GM12891 (cell line): ENCODE measurements at regions not wholly inside any gene's neighbourhood (a gene's known extent, or its start where the extent isn't known, plus 50 kb on each side); places are given as distances from the start of the nearest gene placed in this dataset.

Source experiments
- POLR2A ChIP-seq: IDR thresholded peaks from 2 replicates; pipeline ENCODE4 v1.6.1; 2011; ENCODE audit warnings: low read depth, low read length, control low read depth
- POLR2AphosphoS5 ChIP-seq: IDR thresholded peaks from 2 replicates; pipeline ENCODE4 v1.6.1; 2011; ENCODE audit warnings: low read depth, low read length, control low read depth
- SPI1 ChIP-seq: IDR thresholded peaks from 2 replicates; pipeline ENCODE4 v1.6.1; 2011; ENCODE audit warnings: low read depth, low read length, control low read depth
- TAF1 ChIP-seq: IDR thresholded peaks from 2 replicates; pipeline ENCODE4 v1.6.1; 2011; ENCODE audit warnings: low read depth, low read length, control low read depth

- TF ChIP-seq POLR2A (no peak), POLR2AphosphoS5 (no peak), TAF1 (no peak), SPI1 (no peak)
Observed at GRCh38 chr15:96495386-96495785, 164.9 kb downstream of the NR2F2 start.
